ENCODE measurements at regions not wholly inside any gene's neighbourhood (a gene's known extent, or its start where the extent isn't known, plus 50 kb on each side); places are given as distances from the start of the nearest gene placed in this dataset.

GRCh38 chr13:47696674-47697073 is 304.4 kb downstream of the SUCLA2 start:
- Histone ChIP-seq H3K4me1 (ENCODE audit: control insufficient read depth, extremely low read depth, insufficient read depth, low read length) (no peaks in the 10 kb centered on the region), H3K9ac (replicated peaks; ENCODE audit: extremely low read depth, insufficient read depth, low read length) (no peak overlapping the region), H3K27ac (ENCODE audit: insufficient read depth, low read depth, low read length) (no peak overlapping the region), H3K9me1 (replicated peaks; ENCODE audit: control insufficient read depth, extremely low read depth, insufficient read depth, low read length) (no peaks in the 10 kb centered on the region), H3K36me3 (ENCODE audit: control insufficient read depth in 2 of 2, extremely low read depth in 1 of 2, insufficient read depth in 2 of 2, low read length in 2 of 2) (no peaks in the 10 kb centered on the region), H3K27me3 (ENCODE audit: control insufficient read depth in 2 of 2, insufficient read depth in 2 of 2, low read length in 2 of 2) (no peaks in the 10 kb centered on the region), H2AFZ (ENCODE audit: low read depth, low read length) (no peak overlapping the region), H3K4me3 (replicated peaks in 1 of 3; ENCODE audit: insufficient read depth in 1 of 3, low read depth in 1 of 3, low read length in 3 of 3) (no peak overlapping the region), H3K79me2 (ENCODE audit: control insufficient read depth, insufficient read depth, low read length) (no peaks in the 10 kb centered on the region), H3K9me3 (replicated peaks; ENCODE audit: control insufficient read depth, insufficient read depth, low read length) (peaks cover 4% of the 10 kb centered on the region), H3K4me2 (ENCODE audit: insufficient read depth, low read length) (no peak overlapping the region), H4K20me1 (replicated peaks; ENCODE audit: control insufficient read depth, extremely low read depth, insufficient read depth, low read length) (no peaks in the 10 kb centered on the region)
- POLR2A ChIA-PET: no interaction called here
- dilution Hi-C loops (cut with MboI; ENCODE audit: extremely low pct_ligation_motif_present, low sequenced_read_pairs): no loop called here
- CTCF ChIA-PET: no interaction called here
- no TSS peak for BruUV-seq (replicated peaks)
- DNase-seq (ENCODE audit: low read depth, low spot score) (no peak), FAIRE-seq (no peak)
- TF ChIP-seq FOS (IDR thresholded peaks at IDR 0.05; ENCODE audit: borderline replicate concordance, insufficient read depth, low read length) (no peak), POLR2A (IDR thresholded peaks at IDR 0.05; ENCODE audit: low read depth, low read length) (no peak), EZH2 (IDR thresholded peaks at IDR 0.05; ENCODE audit: borderline replicate concordance, low read depth, low read length, severe bottlenecking) (no peak), MAX (IDR thresholded peaks at IDR 0.05; ENCODE audit: insufficient read depth, insufficient read length) (no peak), JUN (IDR thresholded peaks at IDR 0.05; ENCODE audit: borderline replicate concordance, insufficient read depth, insufficient read length, low read depth) (no peak), CTCF (IDR thresholded peaks at IDR 0.05; ENCODE audit: extremely low read depth in 1 of 2, insufficient read depth in 1 of 2, low read depth in 1 of 2, low read length in 2 of 2) (no peak), POLR2AphosphoS5 (IDR thresholded peaks at IDR 0.05; ENCODE audit: insufficient read depth, low read depth, low read length) (no peak), GATA2 (IDR thresholded peaks at IDR 0.05; ENCODE audit: insufficient read depth, insufficient read length, low read depth, low read length) (no peak), MYC (IDR thresholded peaks at IDR 0.05; ENCODE audit: low read depth, low read length) (no peak)
- intact Hi-C loops (cut with micrococcal nuclease): no loop called here
